HEK293T (cell line): ENCODE measurements at regions not wholly inside any gene's neighbourhood (a gene's known extent, or its start where the extent isn't known, plus 50 kb on each side); places are given as distances from the start of the nearest gene placed in this dataset.

Source experiments
- ARNT ChIP-seq: fragments of 450-650 bp; IDR thresholded peaks from 2 replicates; pipeline ENCODE4 v1.6.1; 2017; ENCODE audit warnings: mild to moderate bottlenecking
- CTBP1 ChIP-seq: fragments of 450-650 bp; IDR thresholded peaks from 2 replicates; pipeline ENCODE4 v1.6.1; 2016; ENCODE audit warnings: borderline replicate concordance
- ELF4 ChIP-seq: fragments of 450-650 bp; IDR thresholded peaks from 2 replicates; pipeline ENCODE4 v1.6.1; 2017; ENCODE audit warnings: antibody characterized with exemption
- LEF1 ChIP-seq: fragments of 450-650 bp; IDR thresholded peaks from 2 replicates; pipeline ENCODE4 v1.6.1; 2017; ENCODE audit warnings: mild to moderate bottlenecking, borderline replicate concordance
- NFRKB ChIP-seq: fragments of 450-650 bp; IDR thresholded peaks from 2 replicates; pipeline ENCODE4 v1.6.1; 2016; ENCODE audit warnings: mild to moderate bottlenecking, moderate library complexity
- SP1 ChIP-seq: fragments of 450-650 bp; IDR thresholded peaks from 2 replicates; pipeline ENCODE4 v1.6.1; 2017

GRCh38 chr10:58072634-58073033 is 195.1 kb downstream of the IPMK start:
- TF ChIP-seq NFRKB (no peak), ARNT (no peak), SP1 (no peak), LEF1 (no peak), CTBP1 (no peak), ELF4 (no peak)
